DND-41 (cell line): ENCODE measurements at regions not wholly inside any gene's neighbourhood (a gene's known extent, or its start where the extent isn't known, plus 50 kb on each side); places are given as distances from the start of the nearest gene placed in this dataset.

Experiments used
- CTCF ChIP-seq: IDR thresholded peaks from 2 replicates; pipeline ENCODE4 v1.5.1; 2012; ENCODE audit warnings: borderline replicate concordance, low read length, moderate library complexity, mild to moderate bottlenecking; ENCODE audit not compliant: poor library complexity, severe bottlenecking; ENCODE audit errors: extremely low read depth
- EZH2 ChIP-seq: IDR thresholded peaks from 3 replicates; pipeline ENCODE4 v1.6.1; 2012; ENCODE audit warnings: borderline replicate concordance, low read depth, mild to moderate bottlenecking, moderate library complexity, low read length, inconsistent platforms; ENCODE audit not compliant: severe bottlenecking

- no peak for TF ChIP-seq CTCF
- TF ChIP-seq EZH2: no peak
Measured at GRCh38 chr6:159483259-159483658, 209.8 kb downstream of the SOD2 start.
